ENCODE measurements at regions not wholly inside any gene's neighbourhood (a gene's known extent, or its start where the extent isn't known, plus 50 kb on each side); places are given as distances from the start of the nearest gene placed in this dataset.

DNA sequence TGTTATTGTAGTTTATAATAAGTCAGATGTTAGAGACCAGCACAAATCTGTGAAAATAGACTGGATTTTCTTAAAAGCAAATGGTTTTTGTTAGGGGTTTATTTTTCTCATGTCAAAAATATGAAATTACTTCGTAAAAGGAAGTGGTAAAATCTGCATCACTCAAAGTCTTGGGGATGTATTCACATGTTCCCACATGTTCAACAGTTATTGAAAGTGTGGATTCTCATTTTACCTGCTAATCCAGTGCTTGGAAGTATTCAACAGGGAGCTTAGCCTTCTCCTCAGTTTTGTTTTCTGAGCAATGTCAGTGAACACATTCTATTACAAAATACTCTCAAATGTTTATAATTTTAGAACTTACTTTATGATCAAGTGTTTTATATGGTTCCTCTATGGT, 352.0 kb downstream of the SOX2 start:
- Histone ChIP-seq H3K4me2 (ENCODE audit: low read length) (no peak overlapping the region), H3K27ac (ENCODE audit: low read depth, low read length) (no peak overlapping the region), H3K9me3 (ENCODE audit: insufficient read depth, low read depth, low read length) (no peaks in the 10 kb centered on the region), H3K4me1 (ENCODE audit: insufficient read depth, low read length) (no peaks in the 10 kb centered on the region), H3K4me3 (ENCODE audit: insufficient read depth, low read depth, low read length) (no peak overlapping the region), H3K79me2 (ENCODE audit: insufficient read depth, low read length) (no peaks in the 10 kb centered on the region), H3K9ac (ENCODE audit: low read length) (no peak overlapping the region), H3K27me3 (ENCODE audit: insufficient read depth, low read length) (no peaks in the 10 kb centered on the region), H3K36me3 (ENCODE audit: insufficient read depth, low read length) (no peaks in the 10 kb centered on the region), H4K20me1 (ENCODE audit: insufficient read depth, low read length) (no peaks in the 10 kb centered on the region), H2AFZ (ENCODE audit: low read depth, low read length) (no peak overlapping the region)
- Mint-ChIP-seq H3K36me3 (ENCODE audit: low read depth, unreplicated experiment) (no peaks in the 10 kb centered on the region), H3K27me3 (ENCODE audit: low read depth, unreplicated experiment) (no peaks in the 10 kb centered on the region), H3K9me3 (ENCODE audit: unreplicated experiment) (no peaks in the 10 kb centered on the region), H3K27ac (ENCODE audit: unreplicated experiment) (no peak overlapping the region), H3K4me1 (ENCODE audit: low read depth, unreplicated experiment) (no peaks in the 10 kb centered on the region), H3K4me3 (ENCODE audit: unreplicated experiment) (no peak overlapping the region)
- DNase-seq (ENCODE audit: low read depth) (no peak), FAIRE-seq (no peak)
- TF ChIP-seq, protein P1, sequence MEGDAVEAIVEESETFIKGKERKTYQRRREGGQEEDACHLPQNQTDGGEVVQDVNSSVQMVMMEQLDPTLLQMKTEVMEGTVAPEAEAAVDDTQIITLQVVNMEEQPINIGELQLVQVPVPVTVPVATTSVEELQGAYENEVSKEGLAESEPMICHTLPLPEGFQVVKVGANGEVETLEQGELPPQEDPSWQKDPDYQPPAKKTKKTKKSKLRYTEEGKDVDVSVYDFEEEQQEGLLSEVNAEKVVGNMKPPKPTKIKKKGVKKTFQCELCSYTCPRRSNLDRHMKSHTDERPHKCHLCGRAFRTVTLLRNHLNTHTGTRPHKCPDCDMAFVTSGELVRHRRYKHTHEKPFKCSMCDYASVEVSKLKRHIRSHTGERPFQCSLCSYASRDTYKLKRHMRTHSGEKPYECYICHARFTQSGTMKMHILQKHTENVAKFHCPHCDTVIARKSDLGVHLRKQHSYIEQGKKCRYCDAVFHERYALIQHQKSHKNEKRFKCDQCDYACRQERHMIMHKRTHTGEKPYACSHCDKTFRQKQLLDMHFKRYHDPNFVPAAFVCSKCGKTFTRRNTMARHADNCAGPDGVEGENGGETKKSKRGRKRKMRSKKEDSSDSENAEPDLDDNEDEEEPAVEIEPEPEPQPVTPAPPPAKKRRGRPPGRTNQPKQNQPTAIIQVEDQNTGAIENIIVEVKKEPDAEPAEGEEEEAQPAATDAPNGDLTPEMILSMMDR (IDR thresholded peaks at IDR 0.05; ENCODE audit: insufficient read depth, low read depth, low read length): no peak
- TF ChIP-seq EZH2 (IDR thresholded peaks at IDR 0.05; ENCODE audit: insufficient read depth, low read length): no peak

DNA sequence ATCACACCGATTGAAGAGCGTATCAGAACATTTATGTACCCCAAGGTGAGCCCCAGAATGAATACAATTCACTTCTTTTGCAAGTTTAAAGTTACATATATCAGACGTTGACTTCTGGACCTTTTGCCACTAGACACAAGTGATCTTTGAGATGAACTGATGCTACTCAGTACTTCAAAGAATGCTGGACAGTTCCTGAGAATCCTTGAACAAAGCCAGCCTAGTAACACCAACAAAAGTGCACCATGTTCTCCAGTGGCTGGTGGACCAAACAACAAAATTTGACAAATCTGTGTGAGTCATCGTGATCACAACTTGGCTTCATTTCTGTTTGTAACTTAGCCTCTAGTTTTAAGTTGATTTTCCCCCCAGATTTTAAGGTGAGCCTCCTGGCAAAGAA, 355.7 kb downstream of the SOX2 start:
- H4K20me1 ChIP-seq (ENCODE audit: insufficient read depth, low read length): no peaks in the 10 kb centered on the region
- no peaks in the 10 kb centered on the region for H3K36me3 Mint-ChIP-seq (ENCODE audit: low read depth, unreplicated experiment)
- H3K27me3 Mint-ChIP-seq (ENCODE audit: low read depth, unreplicated experiment): no peaks in the 10 kb centered on the region
- H3K27ac Mint-ChIP-seq (ENCODE audit: unreplicated experiment): no peak overlapping the region
- H3K9me3 Mint-ChIP-seq (ENCODE audit: unreplicated experiment): no peaks in the 10 kb centered on the region
- no peak overlapping the region for H3K4me3 Mint-ChIP-seq (ENCODE audit: unreplicated experiment)
- no peaks in the 10 kb centered on the region for H3K4me1 ChIP-seq (ENCODE audit: insufficient read depth, low read length)
- no peak overlapping the region for H3K27ac ChIP-seq (ENCODE audit: low read depth, low read length)
- H3K36me3 ChIP-seq (ENCODE audit: insufficient read depth, low read length): no peaks in the 10 kb centered on the region
- no peaks in the 10 kb centered on the region for H3K79me2 ChIP-seq (ENCODE audit: insufficient read depth, low read length)
- H3K4me3 ChIP-seq (ENCODE audit: insufficient read depth, low read depth, low read length): no peak overlapping the region
- DNase-seq (ENCODE audit: low read depth) (peak; percentile 2), FAIRE-seq (no peak)
- no peaks in the 10 kb centered on the region for H3K27me3 ChIP-seq (ENCODE audit: insufficient read depth, low read length)
- H3K4me2 ChIP-seq (ENCODE audit: low read length): no peak overlapping the region
- no peaks in the 10 kb centered on the region for H3K4me1 Mint-ChIP-seq (ENCODE audit: low read depth, unreplicated experiment)
- no peaks in the 10 kb centered on the region for H3K9me3 ChIP-seq (ENCODE audit: insufficient read depth, low read depth, low read length)
- H2AFZ ChIP-seq (ENCODE audit: low read depth, low read length): no peak overlapping the region
- H3K9ac ChIP-seq (ENCODE audit: low read length): no peak overlapping the region
- TF ChIP-seq EZH2 (IDR thresholded peaks at IDR 0.05; ENCODE audit: insufficient read depth, low read length): no peak
- TF ChIP-seq, protein P1 (IDR thresholded peaks at IDR 0.05; ENCODE audit: insufficient read depth, low read depth, low read length): no peak

DNA sequence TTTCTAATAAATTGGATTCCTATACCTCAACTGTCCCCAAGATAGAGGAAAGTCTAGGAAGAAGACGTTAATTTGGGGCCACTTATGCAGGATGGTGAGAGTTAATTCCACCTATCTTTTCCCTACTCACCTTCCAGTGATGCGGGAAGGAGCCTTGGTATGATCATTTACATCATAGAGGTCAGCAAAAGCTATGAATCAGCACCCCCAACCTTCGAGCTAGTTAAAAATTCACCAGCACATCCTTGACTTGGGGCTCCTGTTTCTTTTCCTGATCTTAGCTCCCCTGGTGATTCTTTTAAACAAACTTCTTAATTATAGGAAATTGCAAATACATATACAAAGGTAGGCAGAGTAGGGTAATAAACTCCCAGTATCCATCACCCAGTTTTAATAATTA, 366.6 kb downstream of the SOX2 start:
- Mint-ChIP-seq H3K27ac (ENCODE audit: unreplicated experiment) (no peak overlapping the region), H3K4me3 (ENCODE audit: unreplicated experiment) (no peak overlapping the region), H3K4me1 (ENCODE audit: low read depth, unreplicated experiment) (peaks cover 8% of the 10 kb centered on the region), H3K9me3 (ENCODE audit: unreplicated experiment) (peaks cover 2% of the 10 kb centered on the region), H3K27me3 (ENCODE audit: low read depth, unreplicated experiment) (no peaks in the 10 kb centered on the region), H3K36me3 (ENCODE audit: low read depth, unreplicated experiment) (no peaks in the 10 kb centered on the region)
- TF ChIP-seq EZH2 (IDR thresholded peaks at IDR 0.05; ENCODE audit: insufficient read depth, low read length): no peak
- TF ChIP-seq, protein P1 (IDR thresholded peaks at IDR 0.05; ENCODE audit: insufficient read depth, low read depth, low read length): no peak
- H3K79me2 ChIP-seq (ENCODE audit: insufficient read depth, low read length): no peaks in the 10 kb centered on the region
- H3K9me3 ChIP-seq (ENCODE audit: insufficient read depth, low read depth, low read length): no peaks in the 10 kb centered on the region
- FAIRE-seq: no peak
- no peaks in the 10 kb centered on the region for H4K20me1 ChIP-seq (ENCODE audit: insufficient read depth, low read length)
- no peak overlapping the region for H3K4me2 ChIP-seq (ENCODE audit: low read length)
- H3K27ac ChIP-seq (ENCODE audit: low read depth, low read length): no peak overlapping the region
- H3K4me3 ChIP-seq (ENCODE audit: insufficient read depth, low read depth, low read length): no peak overlapping the region
- no peaks in the 10 kb centered on the region for H3K36me3 ChIP-seq (ENCODE audit: insufficient read depth, low read length)
- no peak overlapping the region for H3K9ac ChIP-seq (ENCODE audit: low read length)
- DNase-seq (ENCODE audit: low read depth): no peak
- peaks cover under 1% of the 10 kb centered on the region for H3K4me1 ChIP-seq (ENCODE audit: insufficient read depth, low read length)
- no peak overlapping the region for H2AFZ ChIP-seq (ENCODE audit: low read depth, low read length)
- H3K27me3 ChIP-seq (ENCODE audit: insufficient read depth, low read length): no peaks in the 10 kb centered on the region

Measured in astrocyte (in vitro differentiated cells and primary cell).